Stimulated activated CD8-positive, alpha-beta memory T cell treated with anti-CD3 and anti-CD28 coated beads, Interleukin-4, amount 100 ng/mL, for 48 hours (primary cell): ENCODE measurements at regions not wholly inside any gene's neighbourhood (a gene's known extent, or its start where the extent isn't known, plus 50 kb on each side); places are given as distances from the start of the nearest gene placed in this dataset.
"Not testable (repeated sequence)": the region's sequence is repeated elsewhere in the genome, so short reads cannot be mapped to it uniquely, and the experiment has no call there.

ENCODE experiments used
- DNase-seq: peaks from one replicate; pipeline ENCODE4 v3.0.0-alpha.2; 2020

DNA sequence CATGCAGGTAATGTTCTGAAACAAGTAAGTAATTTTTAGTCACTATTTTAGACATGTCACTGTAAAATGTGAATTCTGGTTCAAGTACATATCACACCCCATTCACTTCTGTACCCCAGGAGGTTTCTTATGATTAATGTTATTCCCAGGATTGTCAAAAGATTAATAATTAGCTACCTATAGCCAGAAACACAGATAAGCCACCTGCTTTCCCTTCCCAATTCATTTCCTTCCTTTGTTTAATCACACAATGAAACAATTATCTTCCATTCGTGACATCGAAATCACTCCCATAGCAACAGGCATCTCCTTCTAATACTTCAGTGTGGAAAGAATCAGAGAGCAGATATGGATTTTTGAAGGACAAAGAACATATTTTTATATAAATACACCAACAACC, 1650.3 kb upstream of the CELF4 start:
- DNase-seq, result no peak

- DNase-seq, result no peak
These were observed 1645.9 kb upstream of the CELF4 start for GRCh38 chr18:39211461-39211860.

DNA sequence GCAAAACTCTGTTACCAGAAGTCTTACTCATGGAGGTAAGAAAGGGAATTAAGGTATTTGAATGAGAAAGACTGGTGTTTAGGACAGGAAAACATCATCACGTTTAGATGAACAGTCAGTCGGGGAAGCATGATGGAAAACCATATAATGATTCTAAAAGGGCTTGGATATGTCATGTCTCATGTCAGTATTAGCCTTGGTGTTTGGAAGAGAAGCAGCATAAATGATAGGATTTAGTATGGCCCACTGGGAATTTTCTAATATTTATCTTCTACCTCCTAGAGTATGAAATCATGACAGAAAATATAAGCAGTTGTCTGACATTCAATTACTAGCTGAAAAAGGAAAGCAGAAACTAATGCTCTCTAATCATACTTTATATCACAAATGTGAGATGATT, 1643.6 kb upstream of the CELF4 start:
- DNase-seq, result no peak

DNA sequence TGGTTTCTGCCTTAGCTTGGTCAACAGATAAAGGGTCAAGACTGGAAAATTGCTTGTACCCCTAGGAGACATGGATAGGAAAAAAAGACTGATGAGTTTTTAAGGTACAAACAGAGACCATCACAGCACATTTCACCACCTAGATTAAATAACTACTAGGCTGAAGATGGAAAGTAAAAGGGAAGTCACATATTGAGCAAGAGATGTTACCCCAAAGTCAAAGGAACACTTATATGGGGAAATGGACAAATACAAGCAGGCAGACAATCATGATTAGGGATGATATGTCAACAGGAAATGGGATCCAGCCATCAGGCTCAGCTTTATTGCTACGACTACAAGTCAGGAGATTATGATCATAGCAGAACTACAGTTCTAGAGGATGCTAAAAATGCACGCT, 1643.1 kb upstream of the CELF4 start:
- no peak for DNase-seq

DNA sequence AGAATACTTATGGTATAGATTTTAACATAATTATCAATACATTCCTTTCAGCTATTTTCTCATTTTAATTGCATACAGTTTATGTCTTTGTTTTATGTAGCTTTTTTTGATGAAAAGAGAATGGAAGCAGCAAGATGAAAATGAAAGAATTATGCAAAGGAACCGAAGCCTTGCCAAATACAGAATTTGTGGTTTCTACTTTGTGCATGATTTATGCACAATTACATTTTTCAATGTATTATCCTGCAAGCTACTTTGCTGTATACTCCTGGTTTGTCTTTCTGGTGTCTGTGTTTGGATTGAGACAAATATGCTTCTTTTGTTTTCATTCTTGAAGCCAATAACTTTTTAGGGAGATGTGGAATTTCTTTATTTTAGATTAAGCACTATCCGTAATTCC, 1642.6 kb upstream of the CELF4 start:
- no peak for DNase-seq

GRCh38 chr18:39206398-39207103, 1641.0 kb upstream of the CELF4 start:
- DNase-seq, result not testable (repeated sequence)

GRCh38 chr18:39205565-39206195, 1640.1 kb upstream of the CELF4 start:
- no peak for DNase-seq

DNA sequence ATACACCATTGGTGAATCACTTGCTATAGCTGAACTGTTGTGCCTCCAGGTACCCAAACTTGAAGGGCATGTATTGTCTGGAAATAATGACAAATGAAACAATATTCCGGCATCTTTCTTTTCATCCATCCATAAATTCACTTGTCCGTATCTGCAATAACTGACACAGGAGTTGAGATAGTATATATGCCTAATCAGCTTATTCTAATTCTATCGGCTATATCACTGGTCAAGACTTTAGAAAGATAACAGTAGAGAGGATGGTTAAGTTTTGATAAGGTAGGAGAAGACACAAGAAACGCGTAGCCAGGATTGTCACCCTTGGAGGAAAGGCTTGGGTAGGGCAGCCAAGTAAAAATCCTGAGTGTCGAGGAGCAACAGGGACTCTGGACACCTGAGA, 1634.6 kb upstream of the CELF4 start:
- no peak for DNase-seq

- DNase-seq, result no peak
These were observed 1633.7 kb upstream of the CELF4 start for GRCh38 chr18:39199231-39199855.

- no peak for DNase-seq
These were observed 1632.8 kb upstream of the CELF4 start for GRCh38 chr18:39198376-39198775.

GRCh38 chr18:39191931-39192330, 1626.3 kb upstream of the CELF4 start:
- no peak for DNase-seq

- DNase-seq, result no peak
These were observed 1625.5 kb upstream of the CELF4 start for GRCh38 chr18:39191058-39191457.

DNA sequence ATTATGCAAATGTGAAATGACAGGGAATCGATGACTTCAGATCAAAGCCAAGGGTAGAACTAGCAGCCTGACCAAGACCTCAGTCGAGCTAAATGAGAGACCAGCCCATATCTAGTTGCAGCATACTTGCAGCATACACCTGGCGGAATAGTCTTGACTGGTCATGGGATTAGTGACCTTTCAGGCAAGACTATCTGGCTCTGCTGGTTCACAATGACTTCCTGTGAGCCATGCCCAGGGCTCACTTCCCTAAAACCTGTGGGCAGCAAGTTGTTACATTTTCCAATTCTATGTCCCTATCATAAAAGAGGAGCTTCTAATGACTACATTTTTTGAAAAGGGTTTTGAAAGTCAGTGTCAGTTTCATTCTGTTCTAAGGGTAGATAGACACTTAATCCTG, 1624.9 kb upstream of the CELF4 start:
- no peak for DNase-seq

- DNase-seq, result no peak
These were observed 1622.7 kb upstream of the CELF4 start for GRCh38 chr18:39188278-39188677.

- DNase-seq, result no peak
These were observed 1620.4 kb upstream of the CELF4 start for GRCh38 chr18:39186008-39186407.

- no peak for DNase-seq
These were observed 1618.6 kb upstream of the CELF4 start for GRCh38 chr18:39184176-39184575.

GRCh38 chr18:39178166-39178565, 1612.6 kb upstream of the CELF4 start:
- no peak for DNase-seq

- DNase-seq, result no peak
These were observed 1607.3 kb upstream of the CELF4 start for GRCh38 chr18:39172695-39173421.

GRCh38 chr18:39168723-39169122, 1603.1 kb upstream of the CELF4 start:
- no peak for DNase-seq

DNA sequence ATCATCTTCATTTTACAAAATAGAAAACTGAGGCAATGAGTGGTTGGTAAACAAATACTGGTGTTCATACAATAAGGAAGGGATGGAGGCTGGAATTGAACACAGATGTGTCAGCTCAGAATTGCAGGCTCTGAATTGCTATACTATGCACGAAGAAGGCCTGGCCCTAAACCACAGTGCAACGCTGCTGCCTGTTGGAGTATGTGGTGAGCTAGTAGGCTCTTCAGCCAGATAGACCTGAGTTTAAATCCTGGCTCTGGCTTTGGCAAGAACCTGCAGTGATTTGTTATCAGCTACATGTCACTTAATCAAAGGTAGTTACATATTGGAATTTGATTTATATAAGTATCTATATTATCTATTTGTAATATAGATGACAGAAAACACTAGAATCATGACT, 1602.4 kb upstream of the CELF4 start:
- no peak for DNase-seq

- no peak for DNase-seq
These were observed 1601.2 kb upstream of the CELF4 start for GRCh38 chr18:39166776-39167175.

DNA sequence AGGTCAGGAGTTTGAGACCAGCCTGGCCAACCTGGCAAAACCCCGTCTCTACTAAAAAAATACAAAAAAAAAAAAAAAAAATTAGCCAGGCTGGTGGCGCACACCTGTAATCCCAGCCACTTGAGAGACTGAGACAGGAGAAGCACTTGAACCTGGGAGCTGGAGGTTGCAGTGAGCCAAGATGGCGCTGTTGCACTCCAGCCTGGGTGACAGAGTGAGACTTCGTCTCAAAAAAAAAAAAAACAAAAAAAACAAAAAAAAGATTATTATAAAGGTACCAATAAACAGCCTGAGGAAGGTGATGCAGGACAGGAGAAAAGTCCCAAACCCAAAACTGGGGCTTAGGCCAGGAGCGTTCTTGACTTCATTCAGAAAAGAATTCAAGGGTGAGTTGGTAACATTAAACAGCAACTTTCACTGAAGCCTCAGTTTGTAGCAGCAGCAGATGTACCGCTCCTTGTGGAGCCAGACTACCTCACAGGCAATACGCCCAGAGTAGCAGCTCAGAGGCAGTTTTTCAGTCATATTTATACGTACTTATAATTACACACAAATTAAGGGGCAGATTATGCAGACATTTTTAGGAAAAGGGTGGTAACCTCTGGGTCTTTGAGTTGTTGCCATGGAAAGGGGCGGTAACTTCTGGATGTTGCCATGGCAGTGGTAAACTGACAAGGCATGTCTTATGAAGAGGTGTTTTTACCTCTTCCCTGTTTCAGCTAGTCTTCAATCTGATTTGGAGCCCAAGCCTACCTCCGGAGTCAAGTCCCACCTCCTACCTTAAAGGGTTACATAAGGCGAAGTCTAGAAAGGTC, 1596.6 kb upstream of the CELF4 start:
- DNase-seq, result no peak
